GM21576 (cell line): ENCODE measurements at regions not wholly inside any gene's neighbourhood (a gene's known extent, or its start where the extent isn't known, plus 50 kb on each side); places are given as distances from the start of the nearest gene placed in this dataset.

ENCODE experiments used
- ATAC-seq: cut with Tn5 transposase; IDR thresholded peaks from one replicate; pipeline ENCODE4 v1.9.1; 2021; ENCODE audit warnings: mild to moderate bottlenecking, moderate library complexity; ENCODE audit not compliant: unreplicated experiment

DNA sequence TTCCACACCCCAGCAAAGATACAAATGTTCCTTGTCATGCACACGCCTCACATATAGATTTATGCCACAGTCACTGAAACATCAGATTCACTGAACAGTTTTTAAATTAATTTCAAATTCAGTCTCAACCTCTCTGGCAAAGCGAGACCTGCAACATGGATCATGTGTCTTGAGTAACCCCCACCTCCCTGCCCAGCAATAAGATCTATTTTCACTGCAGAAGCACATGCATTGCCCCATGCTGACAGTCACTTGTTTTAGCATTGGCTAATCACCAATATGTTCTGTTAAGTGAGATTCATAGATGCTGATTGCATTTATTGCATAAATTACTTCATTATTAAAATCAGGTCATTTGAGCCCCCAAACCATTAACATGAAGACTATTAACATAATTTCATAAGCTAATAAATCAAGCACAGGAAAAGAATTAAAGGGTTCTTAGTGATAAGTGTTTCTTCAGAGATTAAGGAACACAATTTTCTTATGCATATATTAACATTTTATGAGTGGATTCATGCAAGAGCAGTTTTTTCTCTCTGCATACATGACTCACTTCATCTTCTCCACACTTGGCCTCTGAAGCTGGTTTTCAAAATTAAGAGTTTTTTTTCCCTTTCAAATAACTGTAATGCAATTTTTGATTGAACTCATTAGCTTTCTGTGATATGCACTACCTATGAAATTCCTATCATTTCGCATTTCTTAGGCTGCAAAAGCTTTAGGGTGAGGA lies 173.2 kb upstream of the SOX4 start:
- no peak for ATAC-seq

DNA sequence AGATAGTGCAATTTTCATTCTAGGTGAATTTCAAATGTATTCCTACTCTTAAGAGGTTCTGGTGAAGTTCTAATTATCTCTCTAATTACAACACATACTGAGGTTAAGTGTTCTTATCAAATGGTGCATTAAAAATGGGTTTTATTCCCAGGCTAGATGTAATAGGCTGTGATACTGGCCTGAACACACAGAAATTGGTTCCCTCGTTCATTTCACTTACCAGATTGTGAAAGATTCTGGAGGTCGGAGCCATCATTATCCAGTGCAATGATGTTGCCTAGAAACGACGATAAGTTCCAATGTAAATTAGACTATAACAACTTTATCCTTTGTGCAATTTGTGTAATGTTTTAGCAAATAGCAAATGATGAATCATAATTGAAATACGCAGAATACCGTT lies 172.6 kb upstream of the SOX4 start:
- no peak for ATAC-seq

DNA sequence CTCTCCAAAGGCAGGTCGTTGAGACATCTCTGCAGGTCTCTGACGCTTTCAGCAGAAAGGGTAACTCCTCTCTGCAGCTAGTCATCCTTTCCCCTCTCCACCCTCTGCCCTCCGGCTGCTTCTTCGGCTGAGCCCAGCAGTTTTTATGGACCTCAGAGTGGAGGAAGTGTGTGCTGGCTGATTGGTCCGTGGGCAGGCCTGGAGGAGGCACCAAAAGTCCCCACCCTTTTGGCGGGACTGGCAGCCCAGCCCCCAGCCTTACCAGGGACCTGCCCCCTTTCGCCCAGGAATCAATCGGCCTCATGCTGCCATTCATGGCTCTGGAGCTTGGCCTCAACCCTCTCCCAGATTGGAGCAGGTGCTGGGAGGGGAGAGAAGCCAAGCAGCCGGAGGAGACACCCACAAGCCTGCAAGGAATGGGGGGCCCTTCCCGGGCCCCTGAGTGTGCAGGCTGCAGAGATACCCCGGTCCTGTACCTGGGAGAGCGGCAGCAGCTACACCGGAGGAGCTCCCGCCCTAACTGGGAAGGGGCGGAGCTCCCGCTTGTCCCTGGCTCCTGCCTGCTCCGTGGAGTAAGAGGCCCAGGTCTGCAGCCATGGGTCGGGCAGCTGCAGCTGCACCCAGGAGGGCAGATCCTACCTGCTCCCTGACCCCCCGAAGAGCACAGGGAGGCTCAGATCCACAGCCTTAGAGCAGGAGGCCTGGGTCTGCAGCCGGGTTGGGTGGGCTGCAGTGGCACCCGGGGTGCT lies 170.3 kb upstream of the SOX4 start:
- ATAC-seq: no peak

DNA sequence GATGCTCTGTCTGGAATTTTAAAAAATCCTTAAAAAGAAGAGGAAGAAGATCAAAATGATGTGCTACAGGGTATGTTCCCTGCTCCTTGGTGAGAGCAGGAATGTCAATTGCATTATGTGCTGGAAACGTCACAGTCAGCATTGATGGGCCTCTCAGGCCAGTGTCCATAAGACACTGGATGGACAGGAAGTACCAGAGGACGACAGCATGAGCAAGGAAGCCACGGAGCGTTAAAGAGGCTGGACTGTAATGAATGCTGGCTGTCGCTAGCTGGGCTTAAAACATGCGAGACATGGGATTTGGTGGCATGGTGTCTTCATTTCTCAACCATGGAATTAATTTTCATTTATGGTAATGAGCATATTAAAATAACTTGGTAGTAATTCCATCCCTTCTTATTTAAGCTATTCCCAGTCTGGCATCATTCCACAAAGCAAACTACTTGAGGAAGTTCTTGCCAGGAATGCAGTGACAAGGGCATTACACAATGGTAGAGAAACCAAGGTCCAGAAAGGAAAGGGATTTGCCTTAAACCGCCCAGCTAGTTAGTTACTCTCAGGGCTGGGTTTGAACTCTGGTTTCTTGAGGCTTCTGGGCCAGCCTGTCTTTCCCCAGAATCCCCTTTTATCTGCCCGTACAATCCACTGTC lies 166.6 kb upstream of the SOX4 start:
- ATAC-seq: no peak

DNA sequence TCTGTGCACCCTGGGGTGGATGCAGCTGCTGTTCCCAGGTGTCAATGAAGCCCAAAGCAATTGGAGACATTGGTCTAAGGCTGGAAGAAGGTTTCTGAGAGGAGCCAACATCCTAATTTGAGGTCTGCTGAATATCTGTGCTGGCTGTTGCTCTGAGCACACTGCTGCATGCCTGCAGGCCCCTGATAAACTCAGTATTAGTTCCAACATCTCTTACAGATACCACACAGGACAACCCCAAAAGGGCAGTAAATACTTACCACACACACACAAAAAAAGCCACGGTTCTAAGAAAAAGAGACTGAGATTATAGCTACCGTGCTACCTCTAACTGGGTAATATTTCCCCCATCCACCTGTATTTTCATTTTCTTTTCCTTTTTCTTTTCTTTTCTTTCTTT lies 164.3 kb upstream of the SOX4 start:
- no peak for ATAC-seq

DNA sequence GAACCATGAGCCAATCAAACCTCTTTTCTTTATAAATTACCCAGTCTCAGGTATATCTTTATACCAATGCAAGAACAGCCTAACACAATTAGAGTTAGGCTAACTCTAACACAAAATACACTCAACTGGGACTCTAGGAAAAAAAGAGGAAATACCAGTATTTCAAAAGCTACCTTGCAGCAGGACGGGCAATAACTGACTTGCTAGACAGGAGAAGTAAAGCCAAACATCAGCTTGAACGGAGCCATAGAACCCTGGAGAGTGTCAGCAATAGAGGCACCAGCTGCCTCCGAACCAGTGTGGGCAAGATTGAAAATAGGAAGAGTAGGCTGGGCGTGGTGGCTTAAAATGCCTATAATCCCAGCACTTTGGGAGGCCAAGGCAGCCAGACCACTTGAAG lies 162.0 kb upstream of the SOX4 start:
- no peak for ATAC-seq

DNA sequence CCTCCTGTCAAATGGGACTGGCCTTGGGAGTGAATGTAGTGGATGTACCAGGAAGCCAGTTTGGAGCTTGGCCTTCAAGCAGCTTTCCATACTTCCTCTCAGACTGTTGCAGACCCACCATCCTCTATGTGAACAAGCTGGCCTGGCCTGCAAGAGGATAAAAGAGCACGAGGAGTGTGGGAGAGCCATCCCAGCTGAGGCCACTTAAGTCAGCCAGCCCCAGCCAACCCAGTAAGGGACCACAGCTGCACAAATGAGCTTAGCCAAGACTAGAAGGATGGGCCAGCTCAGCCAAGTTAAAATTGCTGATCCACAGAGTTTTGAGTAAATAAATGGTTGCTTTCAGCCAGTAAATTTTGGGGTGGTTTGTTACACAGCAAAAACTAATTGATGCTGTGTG lies 156.9 kb upstream of the SOX4 start:
- ATAC-seq: no peak

DNA sequence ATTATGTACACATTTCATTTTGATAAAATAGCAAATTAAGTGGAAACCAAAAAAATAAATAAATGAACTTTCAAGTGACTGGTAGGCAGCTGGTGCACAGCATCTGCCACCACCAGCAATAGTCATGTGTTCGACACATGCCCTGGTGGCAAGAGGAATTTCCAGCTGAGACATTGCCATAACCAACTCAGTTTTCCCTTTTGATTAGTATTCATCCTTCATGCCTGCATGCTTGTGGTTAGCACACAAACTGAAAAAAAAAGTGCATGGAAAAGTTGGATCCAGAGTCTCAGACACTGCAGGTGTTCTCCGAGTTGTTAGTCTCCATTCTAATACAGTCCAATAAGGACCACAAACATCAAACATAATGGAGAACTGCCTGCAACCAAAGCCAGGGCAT lies 156.0 kb upstream of the SOX4 start:
- no peak for ATAC-seq

DNA sequence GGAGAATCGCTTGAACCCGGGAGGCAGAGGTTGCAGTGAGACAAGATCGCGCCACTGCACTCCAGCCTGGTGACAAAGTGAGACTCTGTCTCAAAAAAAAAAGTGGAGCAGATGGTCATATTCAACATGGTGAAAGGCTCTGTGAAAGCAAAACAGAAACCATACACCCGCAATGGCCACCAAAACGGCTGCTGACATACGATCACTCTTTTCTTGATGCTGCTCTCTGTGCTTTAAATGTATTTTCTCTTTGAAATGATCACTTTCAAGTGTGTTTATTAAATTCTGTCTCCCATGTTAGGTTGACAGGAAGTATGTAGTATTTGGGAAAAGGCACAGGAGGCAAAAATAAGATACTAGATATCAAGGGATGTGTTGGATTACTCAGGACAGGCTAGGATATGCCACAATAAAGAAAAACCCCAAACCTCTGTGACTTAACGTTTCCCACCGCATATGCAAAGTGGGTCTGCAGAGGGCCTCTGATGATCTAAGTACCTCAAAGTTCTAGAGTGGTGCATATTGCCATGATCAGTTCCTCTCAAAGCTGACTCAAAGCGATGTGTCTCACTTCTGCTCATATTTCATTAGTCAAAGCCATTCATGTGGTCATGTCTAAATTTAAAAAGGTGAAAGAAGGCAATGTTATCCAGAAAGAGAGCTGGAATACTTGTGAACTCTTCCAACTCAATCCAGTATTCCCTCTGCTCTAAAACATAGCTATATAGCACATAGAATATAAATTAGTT lies 155.1 kb upstream of the SOX4 start:
- ATAC-seq: peak; percentile 97

DNA sequence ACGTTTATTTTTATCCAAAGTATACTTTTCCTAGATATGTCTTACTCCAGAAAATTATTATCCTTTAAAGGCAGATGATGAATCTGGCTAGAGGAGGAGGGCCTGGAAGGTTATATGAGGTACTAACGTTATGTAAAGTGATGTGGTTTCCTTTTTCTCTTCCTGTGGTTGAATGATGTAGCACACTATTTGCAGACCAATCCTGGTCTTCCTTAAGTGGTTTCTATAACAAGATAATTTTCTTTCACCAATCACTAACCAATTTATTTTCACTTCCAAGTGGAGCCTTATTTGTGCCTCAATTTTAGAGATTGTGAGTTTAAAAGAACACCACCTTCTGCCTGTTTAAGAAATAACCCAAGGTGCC lies 154.6 kb upstream of the SOX4 start:
- ATAC-seq: peak; percentile 48

DNA sequence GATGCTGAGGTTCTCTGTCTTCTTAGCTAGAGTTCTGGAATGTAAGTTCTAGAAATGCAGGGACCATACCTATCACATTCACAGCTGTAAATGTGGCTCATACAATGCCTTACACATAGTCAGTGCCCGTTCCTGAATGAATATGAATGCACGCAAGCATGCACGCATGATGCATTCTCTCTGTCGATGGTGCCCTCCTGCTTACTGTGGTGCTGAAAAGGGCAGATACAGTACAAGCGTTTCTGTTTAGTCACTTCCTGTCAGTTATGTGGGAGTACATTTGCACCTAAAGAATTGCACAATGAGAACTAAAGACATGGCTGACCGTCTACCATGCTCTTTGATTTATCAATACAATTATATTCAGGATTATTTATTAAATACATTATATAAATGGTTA lies 152.2 kb upstream of the SOX4 start:
- ATAC-seq: no peak

DNA sequence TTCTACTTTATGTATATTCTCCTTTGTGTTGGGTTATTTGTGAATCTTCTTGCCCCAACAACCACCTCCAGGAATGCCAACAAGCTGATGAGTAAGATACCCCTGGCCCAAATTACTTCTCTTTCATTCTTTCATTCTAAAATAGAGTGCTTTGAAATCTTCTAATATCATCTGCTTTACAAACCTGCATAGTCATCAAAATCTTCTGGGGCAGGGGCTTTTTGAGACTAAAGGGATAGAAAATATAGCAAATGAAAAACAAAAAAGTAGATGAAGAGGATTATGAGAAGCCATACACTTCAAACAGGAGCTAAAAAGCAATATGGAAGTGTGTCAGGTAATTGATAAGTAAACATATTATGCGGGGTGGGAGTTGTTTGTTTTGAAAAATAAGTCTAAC lies 150.7 kb upstream of the SOX4 start:
- no peak for ATAC-seq

DNA sequence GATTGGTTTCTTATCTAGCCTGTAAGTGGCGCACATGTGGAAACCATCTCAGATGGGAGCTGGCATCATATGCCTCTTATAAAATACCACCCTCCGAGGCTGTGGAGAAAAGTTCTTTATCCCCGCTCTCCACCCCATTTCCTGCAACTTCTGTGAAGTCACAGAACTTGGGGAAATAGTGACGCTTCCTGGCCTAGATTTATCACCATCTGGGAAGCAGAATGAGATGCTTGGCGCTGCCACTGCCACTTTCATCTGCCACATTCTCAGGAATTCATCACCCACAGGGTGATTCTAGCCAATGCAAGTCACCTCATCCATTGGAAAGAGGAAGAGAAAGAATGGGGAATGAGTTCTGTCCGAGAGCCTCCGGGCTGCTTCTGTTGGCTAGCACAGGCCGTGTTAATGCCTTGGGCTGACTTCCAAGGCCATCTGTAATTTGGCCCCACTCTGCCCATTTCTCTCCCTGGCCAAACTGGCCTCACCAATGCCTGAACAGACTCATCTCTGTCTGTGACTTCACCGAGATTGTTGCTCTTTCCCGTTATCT lies 148.8 kb upstream of the SOX4 start:
- no peak for ATAC-seq

DNA sequence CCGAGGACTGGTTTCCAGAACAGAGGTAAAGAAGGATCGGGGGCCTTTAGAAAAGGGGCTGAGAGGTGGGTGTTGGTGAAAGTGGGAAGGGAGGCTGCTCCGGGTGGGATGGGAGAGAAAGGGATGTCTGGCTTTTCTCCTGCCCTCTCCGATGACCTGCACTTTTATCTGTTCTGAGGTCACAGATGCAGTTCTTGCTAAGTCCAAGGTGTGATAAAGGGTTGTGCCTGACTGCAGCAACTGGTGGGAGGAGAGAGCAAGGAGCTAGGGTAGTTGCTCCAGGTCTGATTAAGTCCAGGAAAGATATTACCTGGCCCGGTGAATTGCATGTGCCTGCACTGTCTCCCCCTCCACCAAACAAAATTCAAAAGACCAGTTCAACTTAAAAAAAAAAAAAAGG lies 145.6 kb upstream of the SOX4 start:
- no peak for ATAC-seq

DNA sequence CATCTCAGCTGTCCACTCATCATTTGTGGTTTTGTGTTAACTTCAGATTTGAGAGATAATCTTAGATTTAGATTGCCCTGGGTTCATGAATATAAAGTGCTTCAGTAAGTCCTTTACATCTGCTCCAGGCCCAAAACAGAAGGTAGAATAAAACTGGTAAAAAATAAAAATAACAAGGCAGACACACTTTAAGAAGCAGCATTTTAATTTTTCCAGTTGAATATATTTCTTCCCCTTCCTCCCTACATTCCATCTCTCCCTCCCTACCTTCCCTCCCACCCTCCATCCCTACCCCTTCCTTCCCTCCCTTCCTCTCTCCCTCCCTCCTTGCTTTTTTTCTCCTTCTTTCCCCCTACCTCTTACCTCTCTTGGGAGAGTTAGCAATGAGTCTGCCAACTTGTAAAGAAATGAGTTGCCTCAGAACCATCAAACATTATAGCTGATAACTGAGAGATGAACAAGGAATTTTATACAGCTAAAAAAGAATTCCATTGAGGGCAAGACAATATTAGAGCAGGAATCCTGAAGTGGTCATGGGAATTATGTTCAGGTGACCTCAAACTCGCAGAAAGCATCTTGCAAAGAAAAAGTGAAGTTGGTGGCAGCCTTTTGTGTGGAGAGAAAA lies 145.0 kb upstream of the SOX4 start:
- no peak for ATAC-seq

DNA sequence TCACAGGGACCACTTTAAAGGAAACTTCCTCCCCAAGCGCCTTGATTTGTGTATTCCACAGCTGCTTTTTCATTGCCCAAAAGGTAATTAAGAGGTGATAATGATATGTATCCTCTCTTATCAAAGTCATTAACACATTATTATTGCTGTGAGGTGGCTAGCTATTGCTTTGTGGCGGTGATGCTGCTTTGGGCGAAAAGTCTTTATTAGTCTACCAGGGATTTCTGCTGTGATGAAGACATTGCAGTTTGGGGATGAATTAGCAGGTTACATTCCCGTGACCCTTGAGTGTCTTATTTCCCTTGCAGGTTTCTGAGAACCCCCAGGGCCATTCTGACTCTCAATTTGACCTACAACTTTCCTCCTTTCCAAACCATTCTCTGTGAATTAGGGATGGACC lies 143.4 kb upstream of the SOX4 start:
- ATAC-seq: no peak

DNA sequence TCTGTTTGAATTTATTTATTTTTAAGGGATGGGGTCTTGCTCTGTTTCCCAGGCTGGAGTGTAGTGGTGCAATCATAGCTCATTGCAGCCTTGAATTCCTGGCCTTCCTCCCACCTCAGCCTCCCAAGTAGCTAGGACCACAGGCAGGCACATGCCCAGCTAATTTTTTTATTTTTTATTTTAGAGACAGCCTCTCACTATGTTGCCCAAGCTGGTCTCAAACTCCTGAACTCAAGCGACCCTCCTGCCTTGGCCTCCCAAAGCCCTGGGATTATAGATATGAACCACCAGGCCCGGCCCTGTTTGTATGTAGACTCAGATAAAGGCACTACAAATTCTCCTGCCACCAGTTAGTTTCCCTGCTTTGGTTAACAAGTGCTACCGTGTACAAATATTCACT lies 142.9 kb upstream of the SOX4 start:
- ATAC-seq: no peak

DNA sequence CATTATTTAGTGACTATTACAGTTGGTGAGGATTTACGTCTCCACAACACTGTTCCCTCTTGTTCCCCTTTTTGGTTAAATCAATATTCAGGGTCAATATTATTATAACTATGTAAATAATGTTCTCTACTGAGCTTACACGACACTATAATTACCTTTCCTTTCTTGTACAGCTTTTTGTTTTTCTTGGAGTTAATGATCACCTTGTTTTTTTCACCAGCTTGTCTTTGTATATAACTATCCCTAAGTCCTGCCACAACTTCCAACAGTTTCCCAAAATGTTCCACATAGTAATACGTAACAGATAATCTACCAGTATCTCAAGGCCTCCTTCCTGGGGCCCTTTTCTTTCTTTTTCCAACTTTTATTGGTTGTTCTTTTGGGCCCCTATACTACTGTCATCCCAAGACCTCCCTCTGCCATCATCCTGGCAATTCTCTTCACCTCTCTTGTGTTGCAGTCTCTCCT lies 142.0 kb upstream of the SOX4 start:
- no peak for ATAC-seq

DNA sequence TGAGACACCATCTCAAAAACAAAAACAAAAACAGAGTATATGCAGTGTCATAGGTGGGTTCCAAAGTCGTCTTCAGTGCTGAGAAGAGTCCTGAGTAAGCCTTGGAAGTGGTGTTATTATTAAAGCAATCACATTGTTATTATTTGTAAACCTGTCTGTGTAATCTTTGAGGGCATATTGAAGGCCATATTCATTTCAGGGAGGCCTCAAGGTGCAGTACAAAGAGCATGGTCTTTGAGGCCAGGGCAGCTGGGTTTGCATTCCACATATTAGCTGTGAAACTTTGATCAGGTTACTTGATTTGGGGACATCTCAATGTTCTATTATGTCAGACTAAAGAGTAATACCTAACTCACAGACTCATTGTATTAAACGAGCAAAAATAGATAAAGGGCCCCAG lies 139.3 kb upstream of the SOX4 start:
- no peak for ATAC-seq

DNA sequence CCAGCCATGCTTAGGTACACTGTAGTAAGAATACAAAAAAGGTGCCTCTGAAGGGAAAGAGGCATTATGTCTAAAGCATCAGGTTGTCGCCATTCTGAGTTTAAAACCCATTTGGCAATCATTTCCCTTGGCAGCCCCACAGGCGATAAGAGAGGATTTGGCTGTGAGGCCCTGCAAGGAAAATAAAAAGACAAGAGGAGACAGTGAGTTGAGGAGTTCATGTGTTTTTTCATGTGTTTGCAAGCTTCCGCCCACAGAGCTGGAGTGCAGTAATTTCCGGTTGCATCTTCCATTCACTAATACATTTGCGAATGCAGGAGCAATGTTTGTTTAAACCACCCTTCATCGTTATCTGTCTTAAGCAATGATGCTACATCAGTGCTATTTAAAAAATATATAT lies 138.5 kb upstream of the SOX4 start:
- ATAC-seq: no peak

DNA sequence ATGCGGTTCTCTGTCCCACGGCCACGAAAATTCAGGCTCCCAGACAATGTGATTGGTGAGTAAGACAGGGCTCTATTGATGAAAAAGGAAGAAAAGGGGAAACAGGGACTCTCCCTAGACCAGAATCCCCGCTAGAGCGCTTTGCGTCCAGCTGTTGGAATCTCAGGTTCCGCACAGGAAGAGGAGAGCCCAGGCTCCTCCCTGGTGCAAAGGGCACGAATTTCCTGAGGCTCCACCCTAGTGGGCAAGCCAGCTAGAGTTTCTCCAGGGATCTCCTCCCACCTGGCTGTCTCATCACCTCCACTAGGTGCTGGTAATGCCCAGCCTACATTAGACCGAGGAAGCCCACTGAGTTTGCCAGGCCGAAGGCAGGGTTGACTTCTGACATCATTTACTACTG lies 135.9 kb upstream of the SOX4 start:
- no peak for ATAC-seq
